ENCODE measurements at regions not wholly inside any gene's neighbourhood (a gene's known extent, or its start where the extent isn't known, plus 50 kb on each side); places are given as distances from the start of the nearest gene placed in this dataset.
"Not testable (repeated sequence)": the region's sequence is repeated elsewhere in the genome, so short reads cannot be mapped to it uniquely, and the experiment has no call there.

DNA sequence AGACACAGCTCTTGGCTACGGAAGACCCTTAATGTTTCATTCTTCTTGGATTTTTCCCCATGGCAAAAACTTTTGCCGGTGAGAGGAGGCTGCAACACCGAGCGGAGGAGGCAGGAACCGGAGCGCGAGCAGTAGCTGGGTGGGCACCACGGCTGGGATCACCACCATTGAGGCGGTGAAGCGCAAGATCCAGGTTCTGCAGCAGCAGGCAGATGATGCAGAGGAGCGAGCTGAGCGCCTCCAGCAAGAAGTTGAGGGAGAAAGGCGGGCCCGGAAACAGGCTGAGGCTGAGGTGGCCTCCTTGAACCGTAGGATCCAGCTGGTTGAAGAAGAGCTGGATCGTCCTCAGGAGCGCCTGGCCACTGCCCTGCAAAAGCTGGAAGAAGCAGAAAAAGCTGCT lies 108.2 kb upstream of the TOX3 start:
- H3K27me3 ChIP-seq (ENCODE audit: control insufficient read depth, low read length); H3K79me2 ChIP-seq (ENCODE audit: control insufficient read depth, low read length); H3K9me2 ChIP-seq (replicated peaks; ENCODE audit: control insufficient read depth, low read length); H3K9me3 ChIP-seq (ENCODE audit: control insufficient read depth, insufficient read depth, low read length); H3K4me1 ChIP-seq (ENCODE audit: control insufficient read depth, low read length); H4K20me1 ChIP-seq (ENCODE audit: control insufficient read depth, insufficient read depth, low read depth, low read length); H3K27ac ChIP-seq (ENCODE audit: low read depth, low read length); H3K4me2 ChIP-seq (ENCODE audit: low read length); H3K4me3 ChIP-seq (ENCODE audit: low read length); H3F3A ChIP-seq (ENCODE audit: control insufficient read depth, insufficient read depth); H3K36me3 ChIP-seq (ENCODE audit: control insufficient read depth, low read length): not testable (repeated sequence)

DNA sequence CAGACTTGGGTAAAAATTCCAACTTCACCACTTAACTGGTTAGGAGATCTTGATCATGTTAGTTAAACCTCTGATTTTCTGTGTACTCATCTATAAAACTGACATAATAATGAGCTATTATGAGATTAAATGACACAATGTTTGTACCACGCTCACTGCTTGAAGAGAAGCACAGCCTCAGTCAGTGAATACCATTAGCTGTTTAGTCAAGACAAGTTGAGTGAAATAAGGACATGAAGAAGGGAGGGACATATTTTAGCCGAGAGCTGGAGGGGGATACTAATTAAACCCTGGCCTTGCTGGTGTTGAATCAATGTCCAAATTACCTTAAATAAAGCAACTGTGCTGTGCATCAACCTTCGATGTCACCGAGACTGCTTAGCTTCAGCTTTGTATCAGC lies 105.1 kb upstream of the TOX3 start:
- Histone ChIP-seq H4K20me1 (ENCODE audit: control insufficient read depth, insufficient read depth, low read depth, low read length) (no peaks in the 10 kb centered on the region), H3K27me3 (ENCODE audit: control insufficient read depth, low read length) (no peaks in the 10 kb centered on the region), H3K27ac (ENCODE audit: low read depth, low read length) (no peak overlapping the region), H3F3A (ENCODE audit: control insufficient read depth, insufficient read depth) (no peaks in the 10 kb centered on the region), H3K79me2 (ENCODE audit: control insufficient read depth, low read length) (no peaks in the 10 kb centered on the region), H3K4me3 (ENCODE audit: low read length) (no peak overlapping the region), H3K4me2 (ENCODE audit: low read length) (no peak overlapping the region), H3K9me3 (ENCODE audit: control insufficient read depth, insufficient read depth, low read length) (no peaks in the 10 kb centered on the region), H3K4me1 (ENCODE audit: control insufficient read depth, low read length) (no peaks in the 10 kb centered on the region), H3K36me3 (ENCODE audit: control insufficient read depth, low read length) (no peaks in the 10 kb centered on the region), H3K9me2 (replicated peaks; ENCODE audit: control insufficient read depth, low read length) (no peaks in the 10 kb centered on the region)
- TF ChIP-seq, protein P1, sequence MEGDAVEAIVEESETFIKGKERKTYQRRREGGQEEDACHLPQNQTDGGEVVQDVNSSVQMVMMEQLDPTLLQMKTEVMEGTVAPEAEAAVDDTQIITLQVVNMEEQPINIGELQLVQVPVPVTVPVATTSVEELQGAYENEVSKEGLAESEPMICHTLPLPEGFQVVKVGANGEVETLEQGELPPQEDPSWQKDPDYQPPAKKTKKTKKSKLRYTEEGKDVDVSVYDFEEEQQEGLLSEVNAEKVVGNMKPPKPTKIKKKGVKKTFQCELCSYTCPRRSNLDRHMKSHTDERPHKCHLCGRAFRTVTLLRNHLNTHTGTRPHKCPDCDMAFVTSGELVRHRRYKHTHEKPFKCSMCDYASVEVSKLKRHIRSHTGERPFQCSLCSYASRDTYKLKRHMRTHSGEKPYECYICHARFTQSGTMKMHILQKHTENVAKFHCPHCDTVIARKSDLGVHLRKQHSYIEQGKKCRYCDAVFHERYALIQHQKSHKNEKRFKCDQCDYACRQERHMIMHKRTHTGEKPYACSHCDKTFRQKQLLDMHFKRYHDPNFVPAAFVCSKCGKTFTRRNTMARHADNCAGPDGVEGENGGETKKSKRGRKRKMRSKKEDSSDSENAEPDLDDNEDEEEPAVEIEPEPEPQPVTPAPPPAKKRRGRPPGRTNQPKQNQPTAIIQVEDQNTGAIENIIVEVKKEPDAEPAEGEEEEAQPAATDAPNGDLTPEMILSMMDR (IDR thresholded peaks at IDR 0.05; ENCODE audit: low read depth, low read length, poor library complexity, severe bottlenecking), result no peak
- no peak for TF ChIP-seq EZH2phosphoT487 (IDR thresholded peaks at IDR 0.05; ENCODE audit: borderline replicate concordance, low read length)

DNA sequence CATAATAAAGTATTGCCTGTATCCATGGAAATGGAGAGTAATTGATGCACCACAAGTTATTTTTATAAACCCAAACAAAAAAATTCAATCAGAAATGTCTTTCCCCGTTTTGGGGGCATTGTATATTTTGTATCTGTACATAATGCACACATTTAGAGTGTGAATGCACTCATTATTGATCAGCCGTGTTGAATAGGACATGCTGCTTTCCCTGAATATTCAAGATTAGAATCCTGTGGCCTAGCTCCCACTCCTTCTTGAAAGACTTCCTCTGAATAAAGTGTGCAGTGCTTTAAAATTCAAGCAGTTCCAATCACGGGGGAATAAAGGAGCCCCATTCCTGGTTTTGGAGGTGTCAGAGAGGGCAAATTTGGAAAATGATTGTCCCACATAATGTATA lies 103.8 kb upstream of the TOX3 start:
- Histone ChIP-seq H4K20me1 (ENCODE audit: control insufficient read depth, insufficient read depth, low read depth, low read length) (no peaks in the 10 kb centered on the region), H3K27ac (ENCODE audit: low read depth, low read length) (no peak overlapping the region), H3K27me3 (ENCODE audit: control insufficient read depth, low read length) (no peaks in the 10 kb centered on the region), H3K4me1 (ENCODE audit: control insufficient read depth, low read length) (no peaks in the 10 kb centered on the region), H3K9me2 (replicated peaks; ENCODE audit: control insufficient read depth, low read length) (no peaks in the 10 kb centered on the region), H3K79me2 (ENCODE audit: control insufficient read depth, low read length) (no peaks in the 10 kb centered on the region), H3K4me2 (ENCODE audit: low read length) (no peak overlapping the region), H3F3A (ENCODE audit: control insufficient read depth, insufficient read depth) (no peaks in the 10 kb centered on the region), H3K36me3 (ENCODE audit: control insufficient read depth, low read length) (no peaks in the 10 kb centered on the region), H3K4me3 (ENCODE audit: low read length) (no peak overlapping the region), H3K9me3 (ENCODE audit: control insufficient read depth, insufficient read depth, low read length) (no peaks in the 10 kb centered on the region)
- TF ChIP-seq EZH2phosphoT487 (IDR thresholded peaks at IDR 0.05; ENCODE audit: borderline replicate concordance, low read length), result no peak
- TF ChIP-seq, protein P1 (IDR thresholded peaks at IDR 0.05; ENCODE audit: low read depth, low read length, poor library complexity, severe bottlenecking), result no peak

DNA sequence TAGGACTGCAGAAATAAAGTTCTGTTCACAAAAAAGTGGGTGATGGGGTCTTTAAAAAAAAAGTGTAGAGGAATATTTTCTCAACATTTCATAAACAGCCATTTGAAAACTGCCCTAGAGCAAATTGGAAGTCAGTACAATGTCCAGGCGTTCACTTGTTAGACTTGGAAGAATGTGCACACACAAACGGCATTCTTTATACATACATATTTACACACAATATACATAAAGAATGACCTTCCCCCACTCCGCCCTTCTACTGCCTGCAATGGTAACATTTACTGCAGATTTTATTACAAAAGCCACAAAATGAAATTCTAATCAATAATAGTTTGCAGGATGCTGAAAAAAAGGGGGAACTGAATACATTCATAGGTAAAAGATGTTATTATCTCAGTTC lies 103.4 kb upstream of the TOX3 start:
- H3K79me2 ChIP-seq (ENCODE audit: control insufficient read depth, low read length), result no peaks in the 10 kb centered on the region
- no peaks in the 10 kb centered on the region for H4K20me1 ChIP-seq (ENCODE audit: control insufficient read depth, insufficient read depth, low read depth, low read length)
- H3K27ac ChIP-seq (ENCODE audit: low read depth, low read length), result no peak overlapping the region
- no peak for TF ChIP-seq EZH2phosphoT487 (IDR thresholded peaks at IDR 0.05; ENCODE audit: borderline replicate concordance, low read length)
- TF ChIP-seq, protein P1 (IDR thresholded peaks at IDR 0.05; ENCODE audit: low read depth, low read length, poor library complexity, severe bottlenecking), result no peak
- H3K4me1 ChIP-seq (ENCODE audit: control insufficient read depth, low read length), result no peaks in the 10 kb centered on the region
- no peaks in the 10 kb centered on the region for H3K9me3 ChIP-seq (ENCODE audit: control insufficient read depth, insufficient read depth, low read length)
- H3K9me2 ChIP-seq (replicated peaks; ENCODE audit: control insufficient read depth, low read length), result no peaks in the 10 kb centered on the region
- no peaks in the 10 kb centered on the region for H3K36me3 ChIP-seq (ENCODE audit: control insufficient read depth, low read length)
- H3K4me2 ChIP-seq (ENCODE audit: low read length), result no peak overlapping the region
- no peaks in the 10 kb centered on the region for H3F3A ChIP-seq (ENCODE audit: control insufficient read depth, insufficient read depth)
- no peaks in the 10 kb centered on the region for H3K27me3 ChIP-seq (ENCODE audit: control insufficient read depth, low read length)
- no peak overlapping the region for H3K4me3 ChIP-seq (ENCODE audit: low read length)
